ENCODE measurements at regions not wholly inside any gene's neighbourhood (a gene's known extent, or its start where the extent isn't known, plus 50 kb on each side); places are given as distances from the start of the nearest gene placed in this dataset.

- TF ChIP-seq ZBTB11 (CRISPR knock-in tag; IDR thresholded peaks at IDR 0.05): no peak
- TF ChIP-seq POLR2A (conservative IDR thresholded peaks at IDR 0.05): no peak
- no peak for TF ChIP-seq FOXK1 (CRISPR knock-in tag; IDR thresholded peaks at IDR 0.05; ENCODE audit: borderline replicate concordance)
- TF ChIP-seq MXI1 (IDR thresholded peaks at IDR 0.05; ENCODE audit: low read depth, low read length): no peak
- TF ChIP-seq JUN (IDR thresholded peaks at IDR 0.05; ENCODE audit: borderline replicate concordance, low read depth, low read length): no peak
- TF ChIP-seq JUN (CRISPR knock-in tag; IDR thresholded peaks at IDR 0.05; ENCODE audit: borderline replicate concordance): no peak
- TF ChIP-seq VEZF1 (CRISPR knock-in tag; IDR thresholded peaks at IDR 0.05): no peak
- no peak for TF ChIP-seq SMARCA4 (IDR thresholded peaks at IDR 0.05)
- TF ChIP-seq MAFF (IDR thresholded peaks at IDR 0.05; ENCODE audit: low read length): no peak
- TF ChIP-seq GATA2 (CRISPR knock-in tag; IDR thresholded peaks at IDR 0.05): no peak
- no peak for TF ChIP-seq CTCF (IDR thresholded peaks at IDR 0.05 in 2 of 3, conservative IDR thresholded peaks at IDR 0.05 in 1 of 3; ENCODE audit: insufficient read depth in 2 of 3, low read depth in 1 of 3, low read length in 3 of 3)
- TF ChIP-seq REST (IDR thresholded peaks at IDR 0.05; ENCODE audit: borderline replicate concordance): no peak
- no peak for TF ChIP-seq REST (CRISPR knock-in tag; IDR thresholded peaks at IDR 0.05; ENCODE audit: low read depth)
- TF ChIP-seq ZBTB33 (CRISPR knock-in tag; IDR thresholded peaks at IDR 0.05): no peak
- TF ChIP-seq BMI1 (IDR thresholded peaks at IDR 0.05; ENCODE audit: low read length): no peak
Measured at GRCh38 chr13:107993239-107993949, 221.9 kb downstream of the LIG4 start.

All from K562 (cell line).